K562 (cell line): ENCODE measurements at regions not wholly inside any gene's neighbourhood (a gene's known extent, or its start where the extent isn't known, plus 50 kb on each side); places are given as distances from the start of the nearest gene placed in this dataset.

ENCODE experiments used
- ATAC-seq: fragments of 200-7000 bp; cut with Tn5 transposase; 3 replicates; pipeline ENCODE4 v1.9.1; 2020; ENCODE audit warnings: moderate library complexity
- BruUV-seq: library from RNA; stranded (reverse); fragments of 400-500 nt; replicated peaks from 2 replicates; lab custom pipeline; 2021; lab: Mats Ljungman, UMichigan
- CTCF ChIA-PET: fragments of 300-600 bp; formaldehyde crosslinking; extraction: SDS; loops from one replicate; lab custom pipeline; 2021; ENCODE audit warnings: low intra/inter-chr PET ratio; lab: Yijun Ruan, JAX
- POLR2A ChIA-PET: fragments of 300-600, 350-650 bp; sonication (Branson Sonifier 250); formaldehyde crosslinking; extraction: SDS; loops from one replicate; lab custom pipeline; 2021; ENCODE audit warnings: antibody characterized with exemption, inconsistent platforms; lab: Yijun Ruan, JAX
- DNase-seq, 4 experiments: peaks; one replicate each; pipeline versions ENCODE4 v3.0.0 to v3.0.0-alpha.2; 2011 to 2018; ENCODE audit warnings: low spot score in 3 of 4, mixed read lengths in 3 of 4; ENCODE audit errors: extremely low read depth in 1 of 4
- FAIRE-seq: peaks from 2 replicates; lab custom pipeline; 2011; peaks lifted over from hg19 to GRCh38; lab: Jason Lieb, UNC
- H2AFZ ChIP-seq: 2 replicates; pipeline ENCODE4 v1.6.0; 2011; ENCODE audit warnings: low read depth, low read length, control low read depth, inconsistent platforms
- H3K27ac ChIP-seq: fragments of 200-600 bp; 3 replicates; pipeline ENCODE4 v1.8.0; 2011; ENCODE audit warnings: low read depth, mild to moderate bottlenecking, control low read depth, inconsistent platforms, low read length, moderate library complexity, mixed read lengths; ENCODE audit errors: extremely low read depth
- H3K27me3 ChIP-seq, 2 experiments: fragments of 300-600 bp in 1 of 2; 2 replicates in 1 of 2; 3 replicates in 1 of 2; pipeline versions ENCODE4 v1.6.0 to v1.8.0; 2011; ENCODE audit warnings: inconsistent platforms in 2 of 2, low read length in 2 of 2, mild to moderate bottlenecking in 1 of 2, mixed read lengths in 1 of 2, moderate library complexity in 1 of 2; ENCODE audit not compliant: control insufficient read depth in 2 of 2, insufficient read depth in 2 of 2
- H3K36me3 ChIP-seq: fragments of 300-600 bp; 3 replicates; pipeline ENCODE4 v1.8.0; 2011; ENCODE audit warnings: mild to moderate bottlenecking, low read length, inconsistent platforms; ENCODE audit not compliant: control insufficient read depth, insufficient read depth
- H3K4me1 ChIP-seq, 2 experiments: fragments of 200-600 bp in 1 of 2; replicated peaks in 1 of 2; 2 replicates in 1 of 2; 3 replicates in 1 of 2; pipeline versions ENCODE4 v1.5.1 to v1.8.0; 2011; ENCODE audit warnings: inconsistent platforms in 2 of 2, low read length in 2 of 2, mild to moderate bottlenecking in 1 of 2, mixed read lengths in 1 of 2, moderate library complexity in 1 of 2; ENCODE audit not compliant: control insufficient read depth in 2 of 2, insufficient read depth in 2 of 2
- H3K4me2 ChIP-seq: 2 replicates; pipeline ENCODE4 v1.6.1; 2011; ENCODE audit warnings: low read length, control low read depth, inconsistent platforms, mixed read lengths; ENCODE audit not compliant: insufficient read depth
- H3K4me3 ChIP-seq: fragments of 200-600 bp; sonication (generic), shearing (Covaris generic); 2 replicates; pipeline ENCODE4 v1.5.1; 2016; ENCODE audit warnings: control low read depth, inconsistent platforms
- H3K79me2 ChIP-seq: fragments of 200-600 bp; 3 replicates; pipeline ENCODE4 v1.8.0; 2011; ENCODE audit warnings: low read length, inconsistent platforms; ENCODE audit not compliant: control insufficient read depth, insufficient read depth
- H3K9ac ChIP-seq, 2 experiments: 2 replicates each; pipeline versions ENCODE4 v1.6.0 to v1.6.1; 2011; ENCODE audit warnings: low read depth in 2 of 2, low read length in 2 of 2, control low read depth in 1 of 2, inconsistent platforms in 1 of 2, mild to moderate bottlenecking in 1 of 2, mixed read lengths in 1 of 2; ENCODE audit not compliant: insufficient read depth in 1 of 2
- H3K9me1 ChIP-seq: one replicate; pipeline ENCODE4 v1.6.0; 2011; ENCODE audit warnings: inconsistent platforms, mild to moderate bottlenecking, low read length, moderate library complexity; ENCODE audit not compliant: control insufficient read depth, insufficient read depth
- H3K9me3 ChIP-seq: replicated peaks from 2 replicates; pipeline ENCODE4 v1.5.1; 2011; ENCODE audit warnings: low read depth, low read length, inconsistent platforms; ENCODE audit not compliant: control insufficient read depth, insufficient read depth
- H4K20me1 ChIP-seq: replicated peaks from 2 replicates; pipeline ENCODE4 v1.6.1; 2011; ENCODE audit warnings: low read length, inconsistent platforms, mixed read lengths; ENCODE audit not compliant: control insufficient read depth, insufficient read depth
- CHD1 ChIP-seq: fragments of 200-600 bp; sonication (generic); IDR thresholded peaks from one replicate; pipeline ENCODE4 v1.6.1; 2012; ENCODE audit warnings: mild to moderate bottlenecking, moderate library complexity, low read length, inconsistent platforms
- CXXC5 ChIP-seq: fragments of 250-450 bp; sonication (Bioruptor Pico); IDR thresholded peaks from 2 replicates; pipeline ENCODE4 v1.8.0; 2022; ENCODE audit warnings: inconsistent platforms, mild to moderate bottlenecking, moderate library complexity
- HMG20B ChIP-seq: fragments of 250-450 bp; sonication (Bioruptor Pico); IDR thresholded peaks from 2 replicates; pipeline ENCODE4 v1.5.0; 2021; ENCODE audit warnings: mild to moderate bottlenecking
- HOXB6 ChIP-seq: fragments of 250-450 bp; sonication (Bioruptor Pico); IDR thresholded peaks from 2 replicates; pipeline ENCODE4 v1.5.1; 2022; ENCODE audit warnings: mild to moderate bottlenecking, borderline replicate concordance
- KDM5B ChIP-seq: fragments of 200-600 bp; sonication (generic); IDR thresholded peaks from 2 replicates; pipeline ENCODE4 v1.6.1; 2012; ENCODE audit warnings: low read depth, mild to moderate bottlenecking, moderate library complexity, low read length, control low read depth, inconsistent platforms; ENCODE audit not compliant: insufficient replicate concordance
- MEF2A ChIP-seq: IDR thresholded peaks from 2 replicates; pipeline ENCODE4 v1.6.1; 2011; ENCODE audit warnings: low read depth, mild to moderate bottlenecking, low read length, moderate library complexity; ENCODE audit not compliant: control insufficient read depth
- RFX1 ChIP-seq: fragments of 450-650 bp; IDR thresholded peaks from 2 replicates; pipeline ENCODE4 v1.6.1; 2016; ENCODE audit warnings: mild to moderate bottlenecking, moderate library complexity
- RFX5 ChIP-seq: IDR thresholded peaks from 2 replicates; pipeline ENCODE4 v1.6.1; 2011; ENCODE audit warnings: low read depth, mild to moderate bottlenecking, improper control_type of control experiment, low read length
- SAP30 ChIP-seq: fragments of 200-600 bp; sonication (generic); IDR thresholded peaks from 2 replicates; pipeline ENCODE4 v1.6.1; 2012; ENCODE audit warnings: borderline replicate concordance, low read depth, mild to moderate bottlenecking, moderate library complexity, low read length, control low read depth, inconsistent platforms; ENCODE audit not compliant: insufficient read depth, poor library complexity, severe bottlenecking
- SNRNP70 ChIP-seq: fragments of 200-400 bp; formaldehyde crosslinking; optimal IDR thresholded peaks from 2 replicates; pipeline ENCODE3; 2017; ENCODE audit warnings: low read depth, low read length
- TAF9B ChIP-seq: fragments of 450-650 bp; IDR thresholded peaks from 2 replicates; pipeline ENCODE4 v1.6.1; 2018; ENCODE audit warnings: mild to moderate bottlenecking; ENCODE audit not compliant: partially characterized antibody
- ZBTB9 ChIP-seq: fragments of 450-650 bp; formaldehyde crosslinking; IDR thresholded peaks from 2 replicates; pipeline ENCODE4 v1.4.0; 2020; ENCODE audit warnings: mild to moderate bottlenecking, moderate library complexity
- ZFP1 ChIP-seq: fragments of 450-650 bp; formaldehyde crosslinking; IDR thresholded peaks from 2 replicates; pipeline ENCODE4 v1.4.0; 2020; ENCODE audit warnings: mild to moderate bottlenecking, mixed read lengths
- ZFP30 ChIP-seq: fragments of 250-450 bp; sonication (Bioruptor Pico); IDR thresholded peaks from 2 replicates; pipeline ENCODE4 v1.8.0; 2022; ENCODE audit warnings: moderate library complexity, mild to moderate bottlenecking, inconsistent platforms, borderline replicate concordance
- ZNF655 ChIP-seq: fragments of 250-450 bp; sonication (Bioruptor Pico); IDR thresholded peaks from 2 replicates; pipeline ENCODE4 v1.5.0; 2021
- WGBS: fragments of 100-300 bp; shearing (Covaris generic); methylation state at CpG from one replicate; pipeline ENCODE4 v1.1.6; 2016; ENCODE audit warnings: low coverage, mixed read lengths; ENCODE audit not compliant: insufficient coverage; ENCODE audit errors: missing lambda C conversion rate; 5-methylcytosine and 5-hydroxymethylcytosine counted together
- in situ Hi-C: fragments of 300-500 bp; cut with MboI; formaldehyde crosslinking; loops from 4 replicates; pipeline ENCODE4 v1.15.0; 2018; ENCODE audit warnings: inconsistent platforms, mixed read lengths
- intact Hi-C: fragments of 100-400 bp; cut with micrococcal nuclease; formaldehyde crosslinking; loops from 2 replicates; pipeline ENCODE4 v1.14.2; 2022

GRCh38 chr2:433216-433615 is 145.3 kb upstream of the ALKAL2 start:
- ATAC-seq: no peak
- intact Hi-C loops: no loop called here

More at GRCh38 chr2:433216-433615, 145.3 kb upstream of the ALKAL2 start:
- no peaks in the 10 kb centered on the region for H3K4me1 ChIP-seq
- H3K4me3 ChIP-seq: no peak overlapping the region
- no peak for DNase-seq
- H4K20me1 ChIP-seq: no peaks in the 10 kb centered on the region
- no peak overlapping the region for H3K9ac ChIP-seq
- H3K9me3 ChIP-seq: no peaks in the 10 kb centered on the region
- ChIA-PET CTCF (no interaction called here), POLR2A (no interaction called here)
- H3K4me2 ChIP-seq: no peak overlapping the region
- no peaks in the 10 kb centered on the region for H3K9me1 ChIP-seq
- BruUV-seq: no TSS peak
- TF ChIP-seq HOXB6 (CRISPR knock-in tag): no peak
- no peak for TF ChIP-seq RFX1
- no peak for TF ChIP-seq CXXC5
- no peak for TF ChIP-seq CHD1
- no peak for TF ChIP-seq ZFP30
- TF ChIP-seq SAP30: no peak
- no peak for TF ChIP-seq RFX5
- TF ChIP-seq MEF2A: no peak
- TF ChIP-seq ZBTB9 (CRISPR knock-in tag): no peak
- no peak for TF ChIP-seq TAF9B
- no peak for TF ChIP-seq SNRNP70
- no peak for TF ChIP-seq KDM5B
- no peak for TF ChIP-seq ZNF655 (CRISPR knock-in tag)
- no peak for TF ChIP-seq HMG20B (CRISPR knock-in tag)
- TF ChIP-seq ZFP1: no peak
- no peak overlapping the region for H2AFZ ChIP-seq
- H3K27ac ChIP-seq: no peak overlapping the region
- in situ Hi-C loops: no loop called here
- H3K27me3 ChIP-seq: peaks cover 0 to 14% of the 10 kb centered on the region in 2 experiments; a peak in 4 of 5 replicates
- no peaks in the 10 kb centered on the region for H3K79me2 ChIP-seq
- no peak for FAIRE-seq
- 0% methylated on average over 3 of the region's 4 CpGs for WGBS
- H3K36me3 ChIP-seq: no peaks in the 10 kb centered on the region
